ENCODE measurements at regions not wholly inside any gene's neighbourhood (a gene's known extent, or its start where the extent isn't known, plus 50 kb on each side); places are given as distances from the start of the nearest gene placed in this dataset.

GRCh38 chr18:34397286-34397896, 172.7 kb upstream of the NOL4 start (continued):
- TF ChIP-seq ARID5B (CRISPR knock-in tag; IDR thresholded peaks at IDR 0.05) (0 out of 2 replicates have a peak, but pooled peaks have one; percentile 12), ZFYVE20 (CRISPR knock-in tag; IDR thresholded peaks at IDR 0.05; ENCODE audit: borderline replicate concordance, low read depth) (no peak), FOXO4 (CRISPR knock-in tag; conservative IDR thresholded peaks at IDR 0.05) (no peak), PAXIP1 (CRISPR knock-in tag; conservative IDR thresholded peaks at IDR 0.05) (peak; percentile 79), MIXL1 (CRISPR knock-in tag; IDR thresholded peaks at IDR 0.05) (0 out of 2 replicates have a peak, but pooled peaks have one; percentile 15), SP4 (CRISPR knock-in tag; IDR thresholded peaks at IDR 0.05) (no peak), ASH2L (IDR thresholded peaks at IDR 0.05; ENCODE audit: insufficient read length, low read depth, low read length) (peak; percentile 97), CREM (IDR thresholded peaks at IDR 0.05) (peak; percentile 29; the same call in 1 of the 2 replicates), CREM (CRISPR knock-in tag; IDR thresholded peaks at IDR 0.05) (no peak), CEBPG (CRISPR knock-in tag; IDR thresholded peaks at IDR 0.05) (0 out of 2 replicates have a peak, but pooled peaks have one; percentile 31), ZZZ3 (CRISPR knock-in tag; IDR thresholded peaks at IDR 0.05; ENCODE audit: borderline replicate concordance) (no peak), SNAPC2 (CRISPR knock-in tag; IDR thresholded peaks at IDR 0.05) (no peak), U2AF2 (IDR thresholded peaks at IDR 0.05; ENCODE audit: low read depth, low read length) (no peak), CHD4 (IDR thresholded peaks at IDR 0.05; ENCODE audit: borderline replicate concordance, low read length) (peak; percentile 54; the same call in 1 of the 2 replicates), ZNF644 (CRISPR knock-in tag; IDR thresholded peaks at IDR 0.05; ENCODE audit: low read depth) (0 out of 2 replicates have a peak, but pooled peaks have one; percentile 26), NFIC (IDR thresholded peaks at IDR 0.05; ENCODE audit: low read length) (peak; percentile 34; the same call in 1 of the 2 replicates), EHMT2 (IDR thresholded peaks at IDR 0.05; ENCODE audit: borderline replicate concordance, low read depth, low read length) (peak; percentile 79; the same call in 1 of the 2 replicates), ZNF441 (CRISPR knock-in tag; IDR thresholded peaks at IDR 0.05; ENCODE audit: borderline replicate concordance) (no peak), ZNF383 (CRISPR knock-in tag; IDR thresholded peaks at IDR 0.05; ENCODE audit: borderline replicate concordance) (no peak), ZNF792 (CRISPR knock-in tag; IDR thresholded peaks at IDR 0.05) (no peak), SMARCE1 (IDR thresholded peaks at IDR 0.05; ENCODE audit: borderline replicate concordance) (no peak), ZBTB42 (CRISPR knock-in tag; IDR thresholded peaks at IDR 0.05) (no peak), SOX5 (CRISPR knock-in tag; IDR thresholded peaks at IDR 0.05; ENCODE audit: borderline replicate concordance) (peak; percentile 13; the same call in 1 of the 2 replicates), ZNF652 (CRISPR knock-in tag; IDR thresholded peaks at IDR 0.05; ENCODE audit: borderline replicate concordance, low read depth) (peak; percentile 83)
